ENCODE measurements at regions not wholly inside any gene's neighbourhood (a gene's known extent, or its start where the extent isn't known, plus 50 kb on each side); places are given as distances from the start of the nearest gene placed in this dataset.
"Not testable (repeated sequence)": the region's sequence is repeated elsewhere in the genome, so short reads cannot be mapped to it uniquely, and the experiment has no call there.

- not testable (repeated sequence) for TF ChIP-seq POLR2A (IDR thresholded peaks at IDR 0.05; ENCODE audit: low read depth); POLR2AphosphoS5 (IDR thresholded peaks at IDR 0.05)
- TF ChIP-seq, protein P1, sequence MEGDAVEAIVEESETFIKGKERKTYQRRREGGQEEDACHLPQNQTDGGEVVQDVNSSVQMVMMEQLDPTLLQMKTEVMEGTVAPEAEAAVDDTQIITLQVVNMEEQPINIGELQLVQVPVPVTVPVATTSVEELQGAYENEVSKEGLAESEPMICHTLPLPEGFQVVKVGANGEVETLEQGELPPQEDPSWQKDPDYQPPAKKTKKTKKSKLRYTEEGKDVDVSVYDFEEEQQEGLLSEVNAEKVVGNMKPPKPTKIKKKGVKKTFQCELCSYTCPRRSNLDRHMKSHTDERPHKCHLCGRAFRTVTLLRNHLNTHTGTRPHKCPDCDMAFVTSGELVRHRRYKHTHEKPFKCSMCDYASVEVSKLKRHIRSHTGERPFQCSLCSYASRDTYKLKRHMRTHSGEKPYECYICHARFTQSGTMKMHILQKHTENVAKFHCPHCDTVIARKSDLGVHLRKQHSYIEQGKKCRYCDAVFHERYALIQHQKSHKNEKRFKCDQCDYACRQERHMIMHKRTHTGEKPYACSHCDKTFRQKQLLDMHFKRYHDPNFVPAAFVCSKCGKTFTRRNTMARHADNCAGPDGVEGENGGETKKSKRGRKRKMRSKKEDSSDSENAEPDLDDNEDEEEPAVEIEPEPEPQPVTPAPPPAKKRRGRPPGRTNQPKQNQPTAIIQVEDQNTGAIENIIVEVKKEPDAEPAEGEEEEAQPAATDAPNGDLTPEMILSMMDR (IDR thresholded peaks at IDR 0.05): not testable (repeated sequence)
Measured at GRCh38 chr13:111501596-111502535, 181.4 kb downstream of the TEX29 start.

All from esophagus muscularis mucosa (tissue), 3 donors.